Karpas-422 (cell line): ENCODE measurements at regions not wholly inside any gene's neighbourhood (a gene's known extent, or its start where the extent isn't known, plus 50 kb on each side); places are given as distances from the start of the nearest gene placed in this dataset.

Source experiments
- DNase-seq: peaks from one replicate; pipeline ENCODE4 v3.0.0-alpha.2; 2015
- H2AFZ ChIP-seq: fragments of 200-600 bp; sonication (generic); 2 replicates; pipeline ENCODE4 v1.6.1; 2014; ENCODE audit warnings: antibody characterized with exemption, low read length, mixed read lengths
- H3K27ac ChIP-seq: fragments of 200-600 bp; sonication (generic); 2 replicates; pipeline ENCODE4 v1.5.1; 2014; ENCODE audit warnings: mild to moderate bottlenecking, low read length, moderate library complexity
- H3K27me3 ChIP-seq: fragments of 200-600 bp; sonication (generic); 2 replicates; pipeline ENCODE4 v1.6.1; 2014; ENCODE audit warnings: low read length, mixed read lengths
- H3K36me3 ChIP-seq: fragments of 200-600 bp; sonication (generic); 2 replicates; pipeline ENCODE4 v1.6.1; 2014; ENCODE audit warnings: low read length, mixed read lengths; ENCODE audit not compliant: insufficient read depth
- H3K4me1 ChIP-seq: fragments of 200-600 bp; sonication (generic); 2 replicates; pipeline ENCODE4 v1.6.1; 2014; ENCODE audit warnings: mild to moderate bottlenecking, low read length, mixed read lengths
- H3K4me2 ChIP-seq: fragments of 200-600 bp; sonication (generic); 2 replicates; pipeline ENCODE4 v1.6.1; 2014; ENCODE audit warnings: low read length, low read depth, mild to moderate bottlenecking; ENCODE audit not compliant: poor library complexity, severe bottlenecking
- H3K4me3 ChIP-seq: fragments of 200-600 bp; sonication (generic); 2 replicates; pipeline ENCODE4 v1.5.1; 2014; ENCODE audit warnings: mild to moderate bottlenecking, antibody characterized with exemption, low read length, mixed read lengths
- H3K79me2 ChIP-seq: fragments of 200-600 bp; sonication (generic); 2 replicates; pipeline ENCODE4 v1.6.1; 2014; ENCODE audit warnings: mild to moderate bottlenecking, low read length, mixed read lengths
- H3K9ac ChIP-seq: fragments of 200-600 bp; sonication (generic); 2 replicates; pipeline ENCODE4 v1.6.0; 2014; ENCODE audit warnings: low read length
- H3K9me2 ChIP-seq: fragments of 200-600 bp; sonication (generic), shearing (Covaris generic); replicated peaks from 2 replicates; pipeline ENCODE4 v1.6.0; 2014; ENCODE audit warnings: mild to moderate bottlenecking, low read length, moderate library complexity; ENCODE audit not compliant: insufficient read depth
- H3K9me3 ChIP-seq: fragments of 300-700, 200-600 bp; sonication (generic); 2 replicates; pipeline ENCODE4 v1.6.1; 2014; ENCODE audit warnings: low read length, mixed read lengths
- H4K20me1 ChIP-seq: fragments of 200-600 bp; sonication (generic); 2 replicates; pipeline ENCODE4 v1.6.1; 2014; ENCODE audit warnings: mild to moderate bottlenecking, antibody characterized with exemption, low read length, low read depth; ENCODE audit not compliant: insufficient read depth

- no peaks in the 10 kb centered on the region for H3K4me1 ChIP-seq
- H3K27ac ChIP-seq: no peak overlapping the region
- H3K4me2 ChIP-seq: no peak overlapping the region
- H3K9ac ChIP-seq: no peak overlapping the region
- no peaks in the 10 kb centered on the region for H3K9me3 ChIP-seq
- H3K4me3 ChIP-seq: no peak overlapping the region
- H4K20me1 ChIP-seq: no peaks in the 10 kb centered on the region
- no peaks in the 10 kb centered on the region for H3K9me2 ChIP-seq
- H3K36me3 ChIP-seq: no peaks in the 10 kb centered on the region
- no peak for DNase-seq
- H2AFZ ChIP-seq: no peak overlapping the region
- no peaks in the 10 kb centered on the region for H3K79me2 ChIP-seq
- H3K27me3 ChIP-seq: no peaks in the 10 kb centered on the region
Observed at GRCh38 chr5:107269256-107269655, 401.5 kb downstream of the EFNA5 start.

- no peaks in the 10 kb centered on the region for H3K4me1 ChIP-seq
- no peaks in the 10 kb centered on the region for H3K9me2 ChIP-seq
- no peak for DNase-seq
- no peak overlapping the region for H3K9ac ChIP-seq
- no peaks in the 10 kb centered on the region for H3K79me2 ChIP-seq
- no peaks in the 10 kb centered on the region for H3K9me3 ChIP-seq
- no peaks in the 10 kb centered on the region for H4K20me1 ChIP-seq
- no peak overlapping the region for H2AFZ ChIP-seq
- no peak overlapping the region for H3K4me3 ChIP-seq
- no peak overlapping the region for H3K27ac ChIP-seq
- no peaks in the 10 kb centered on the region for H3K27me3 ChIP-seq
- H3K36me3 ChIP-seq: no peaks in the 10 kb centered on the region
- no peak overlapping the region for H3K4me2 ChIP-seq
Observed at GRCh38 chr5:107268241-107268640, 402.5 kb downstream of the EFNA5 start.

GRCh38 chr5:107266100-107266499, 404.6 kb downstream of the EFNA5 start:
- Histone ChIP-seq H3K4me2 (no peak overlapping the region), H3K27me3 (no peaks in the 10 kb centered on the region), H3K9me2 (no peaks in the 10 kb centered on the region), H3K9me3 (no peaks in the 10 kb centered on the region), H2AFZ (no peak overlapping the region), H3K36me3 (no peaks in the 10 kb centered on the region), H3K4me3 (no peak overlapping the region), H4K20me1 (no peaks in the 10 kb centered on the region), H3K4me1 (no peaks in the 10 kb centered on the region), H3K9ac (no peak overlapping the region), H3K27ac (no peak overlapping the region), H3K79me2 (no peaks in the 10 kb centered on the region)
- no peak for DNase-seq

- Histone ChIP-seq H3K27me3 (no peaks in the 10 kb centered on the region), H3K4me3 (no peak overlapping the region), H3K79me2 (no peaks in the 10 kb centered on the region), H3K4me1 (no peaks in the 10 kb centered on the region), H4K20me1 (no peaks in the 10 kb centered on the region), H3K9me3 (no peaks in the 10 kb centered on the region), H3K9me2 (no peaks in the 10 kb centered on the region), H3K27ac (no peak overlapping the region), H3K9ac (no peak overlapping the region), H3K4me2 (no peak overlapping the region), H2AFZ (no peak overlapping the region), H3K36me3 (no peaks in the 10 kb centered on the region)
- no peak for DNase-seq
Observed at GRCh38 chr5:107265193-107265592, 405.5 kb downstream of the EFNA5 start.

- H3K9me2 ChIP-seq: no peaks in the 10 kb centered on the region
Observed at GRCh38 chr5:107263387-107264018, 407.2 kb downstream of the EFNA5 start.

GRCh38 chr5:107257885-107258520, 412.7 kb downstream of the EFNA5 start:
- Histone ChIP-seq H3K79me2 (no peaks in the 10 kb centered on the region), H3K36me3 (no peaks in the 10 kb centered on the region), H3K27ac (no peak overlapping the region), H3K27me3 (no peaks in the 10 kb centered on the region), H3K9me3 (no peaks in the 10 kb centered on the region), H3K4me3 (no peak overlapping the region), H3K9ac (no peak overlapping the region), H4K20me1 (no peaks in the 10 kb centered on the region), H3K4me2 (no peak overlapping the region), H3K9me2 (no peaks in the 10 kb centered on the region), H3K4me1 (no peaks in the 10 kb centered on the region), H2AFZ (no peak overlapping the region)
- no peak for DNase-seq

More at GRCh38 chr5:107263387-107264018, 407.2 kb downstream of the EFNA5 start:
- H3K79me2 ChIP-seq: no peaks in the 10 kb centered on the region
- no peaks in the 10 kb centered on the region for H3K36me3 ChIP-seq
- H3K9ac ChIP-seq: no peak overlapping the region
- no peaks in the 10 kb centered on the region for H3K27me3 ChIP-seq
- no peaks in the 10 kb centered on the region for H3K4me1 ChIP-seq
- H3K4me2 ChIP-seq: no peak overlapping the region
- no peak overlapping the region for H3K27ac ChIP-seq
- no peaks in the 10 kb centered on the region for H4K20me1 ChIP-seq
- DNase-seq: no peak
- no peaks in the 10 kb centered on the region for H3K9me3 ChIP-seq
- no peak overlapping the region for H3K4me3 ChIP-seq
- no peak overlapping the region for H2AFZ ChIP-seq

- H3K27ac ChIP-seq: no peak overlapping the region
- H2AFZ ChIP-seq: no peak overlapping the region
- DNase-seq: no peak
- H3K9ac ChIP-seq: no peak overlapping the region
- H4K20me1 ChIP-seq: no peaks in the 10 kb centered on the region
- no peak overlapping the region for H3K4me3 ChIP-seq
- no peak overlapping the region for H3K4me2 ChIP-seq
- H3K9me2 ChIP-seq: no peaks in the 10 kb centered on the region
- no peaks in the 10 kb centered on the region for H3K79me2 ChIP-seq
- no peaks in the 10 kb centered on the region for H3K27me3 ChIP-seq
- no peaks in the 10 kb centered on the region for H3K36me3 ChIP-seq
- H3K9me3 ChIP-seq: no peaks in the 10 kb centered on the region
- H3K4me1 ChIP-seq: no peaks in the 10 kb centered on the region
Observed at GRCh38 chr5:107254902-107255234, 415.9 kb downstream of the EFNA5 start.

GRCh38 chr5:107254214-107254901, 416.4 kb downstream of the EFNA5 start:
- DNase-seq: no peak
- Histone ChIP-seq H3K9ac (no peak overlapping the region), H3K4me3 (no peak overlapping the region), H3K9me3 (no peaks in the 10 kb centered on the region), H3K4me1 (no peaks in the 10 kb centered on the region), H4K20me1 (no peaks in the 10 kb centered on the region), H3K36me3 (no peaks in the 10 kb centered on the region), H3K79me2 (no peaks in the 10 kb centered on the region), H3K4me2 (no peak overlapping the region), H3K27me3 (no peaks in the 10 kb centered on the region), H3K27ac (no peak overlapping the region), H2AFZ (no peak overlapping the region), H3K9me2 (no peaks in the 10 kb centered on the region)
